ENCODE measurements at regions not wholly inside any gene's neighbourhood (a gene's known extent, or its start where the extent isn't known, plus 50 kb on each side); places are given as distances from the start of the nearest gene placed in this dataset. TPM values are rescaled to one million over a fixed set of nuclear protein-coding genes. Genes with fewer than 3 reads are reported as not detected.

Small RNA genes lying in the stretch of these regions (microRNA-seq; reads per million reads assigned to microRNA genes)
- not detected for gene MIR6130 (ENCODE audit: borderline microRNAs expressed, borderline number of aligned reads, borderline replicate concordance)

All from activated CD4-positive, alpha-beta memory T cell treated with anti-CD3 and anti-CD28 coated beads for 36 hours (primary cell).